Right lobe of liver (tissue), 6 donors: ENCODE measurements at regions not wholly inside any gene's neighbourhood (a gene's known extent, or its start where the extent isn't known, plus 50 kb on each side); places are given as distances from the start of the nearest gene placed in this dataset.

Experiments
- ATAC-seq, 4 donors: fragments of 200-7000 bp; cut with Tn5 transposase; one replicate each; pipeline ENCODE4 v1.9.1; 2020; ENCODE audit warnings: mild to moderate bottlenecking in 4 of 4, moderate library complexity in 4 of 4
- DNase-seq, 3 donors: peaks; one replicate each; pipeline ENCODE4 v3.0.0-alpha.2; 2020
- H3K27ac ChIP-seq, 3 donors: fragments of 200-600 bp; one replicate each; pipeline ENCODE4 v1.8.0; 2022
- H3K27me3 ChIP-seq, 2 donors: fragments of 200-600 bp; one replicate each; pipeline ENCODE4 v1.8.0; 2022
- H3K36me3 ChIP-seq, 4 donors: fragments of 200-600 bp; sonication (generic) in 1 of 4; one replicate each; pipeline versions ENCODE4 v1.5.1 to v1.8.0; 2017 to 2022; ENCODE audit warnings: control low read depth in 1 of 4
- H3K4me1 ChIP-seq, 4 donors: fragments of 200-600 bp; sonication (generic) in 1 of 4; one replicate each; pipeline versions ENCODE4 v1.5.1 to v1.8.0; 2017 to 2022; ENCODE audit warnings: control low read depth in 1 of 4
- H3K4me3 ChIP-seq, 3 donors: fragments of 200-600 bp; one replicate each; pipeline ENCODE4 v1.8.0; 2022
- H3K9me3 ChIP-seq, 4 donors: fragments of 200-600 bp; sonication (generic) in 1 of 4; one replicate each; pipeline versions ENCODE4 v1.5.1 to v1.8.0; 2017 to 2022; ENCODE audit warnings: control low read depth in 1 of 4
- CTCF ChIP-seq, 4 donors: fragments of 200-600 bp in 3 of 4; fragments of 450-650 bp in 1 of 4; IDR thresholded peaks; one replicate each; pipeline versions ENCODE4 v1.5.1 to v1.8.0; 2016 to 2022; ENCODE audit warnings: antibody characterized with exemption in 4 of 4, mild to moderate bottlenecking in 2 of 4
- POLR2A ChIP-seq: fragments of 450-650 bp; IDR thresholded peaks from one replicate; pipeline ENCODE4 v1.6.1; 2017; ENCODE audit warnings: antibody characterized with exemption, mild to moderate bottlenecking
- WGBS: methylation state at CpG from one replicate; pipeline ENCODE4 v1.1.6; 2018; ENCODE audit warnings: low coverage, low lambda C conversion rate; ENCODE audit not compliant: insufficient coverage; ENCODE audit errors: missing lambda C conversion rate; 5-methylcytosine and 5-hydroxymethylcytosine counted together
- intact Hi-C, 2 donors: fragments of 100-400 bp; cut with DNase I; formaldehyde crosslinking; loops; one replicate each; pipeline versions ENCODE4 v1.11.2 to v1.14.1; 2022
- small RNA-seq, 2 experiments: library from RNA; depleted of rRNA; stranded (forward); fragments of <200 nt; gene quantifications; one replicate each; pipeline ENCODE3, GENCODE V24; 2016
- donor health status: DM: no; HTN: yes; CAD: no.
- donor health status: DM: no; HTN: no; CAD: no.
- donor health status: DM: no; HTN: no; CAD: no.
- donor health status: DM: no; HTN: yes; CAD: no.
- donor health status: DM: no; HTN: yes; CAD: no.

GRCh38 chr5:69039829-69040228 is 54.0 kb upstream of the SLC30A5 start:
- Histone ChIP-seq H3K27ac (no peak overlapping the region), H3K4me1 (peaks cover 0 to 3% (median 0%) of the 10 kb centered on the region in 4 donors), H3K36me3 (no peaks in the 10 kb centered on the region), H3K27me3 (no peaks in the 10 kb centered on the region), H3K9me3 (no peaks in the 10 kb centered on the region), H3K4me3 (no peak overlapping the region)
- ATAC-seq = no peak
- TF ChIP-seq POLR2A = no peak
- TF ChIP-seq CTCF (IDR thresholded peaks at IDR 0.05) = no peak
- DNase-seq = no peak
- intact Hi-C loops = no loop called here

GRCh38 chr5:69042500-69042899 is 51.3 kb upstream of the SLC30A5 start:
- Histone ChIP-seq H3K27ac (peak overlapping the region in 1 of 3 donors; percentile 70), H3K27me3 (no peaks in the 10 kb centered on the region), H3K36me3 (no peaks in the 10 kb centered on the region), H3K9me3 (no peaks in the 10 kb centered on the region), H3K4me3 (peak overlapping the region in 1 of 3 donors; percentile 63), H3K4me1 (peaks cover 0 to 3% (median 0%) of the 10 kb centered on the region in 4 donors)
- 8% methylated on average over 2 of the region's 2 CpGs for WGBS
- no peak for DNase-seq
- TF ChIP-seq CTCF (IDR thresholded peaks at IDR 0.05) = no peak
- no peak for TF ChIP-seq POLR2A
- intact Hi-C loops = no loop called here
- no peak for ATAC-seq

- ATAC-seq = peak; percentile 91 to 94 (median 92)
- Histone ChIP-seq H3K27ac (peak overlapping the region; percentile 66 to 84 (median 70)), H3K27me3 (no peaks in the 10 kb centered on the region), H3K4me3 (peak overlapping the region; percentile 43 to 63 (median 53)), H3K36me3 (no peaks in the 10 kb centered on the region), H3K4me1 (peaks cover 0 to 3% (median 0%) of the 10 kb centered on the region in 4 donors), H3K9me3 (no peaks in the 10 kb centered on the region)
- WGBS = 2% methylated on average over 19 of the region's 19 CpGs
- TF ChIP-seq CTCF (IDR thresholded peaks at IDR 0.05) (peak; percentile 87 to 96 (median 90)), POLR2A (peak; percentile 16)
- peak in 2 of 3 donors; percentile 31 to 78 for DNase-seq
- intact Hi-C loops = no loop called here
Observed at GRCh38 chr5:69042915-69043654, 50.7 kb upstream of the SLC30A5 start.

- 4% methylated on average over 2 of the region's 2 CpGs for WGBS
- TF ChIP-seq POLR2A (no peak), CTCF (IDR thresholded peaks at IDR 0.05) (no peak)
- H3K36me3 ChIP-seq = no peaks in the 10 kb centered on the region
- ATAC-seq (peak; percentile 55 to 71 (median 58)), DNase-seq (no peak)
- intact Hi-C loops = no loop called here
- H3K27ac ChIP-seq = peak overlapping the region; percentile 66 to 84 (median 70)
- no peaks in the 10 kb centered on the region for H3K27me3 ChIP-seq
- peak overlapping the region; percentile 43 to 63 (median 53) for H3K4me3 ChIP-seq
- H3K9me3 ChIP-seq = no peaks in the 10 kb centered on the region
- H3K4me1 ChIP-seq = peaks cover 0 to 3% (median 0%) of the 10 kb centered on the region in 4 donors
Observed at GRCh38 chr5:69043655-69043996, 50.2 kb upstream of the SLC30A5 start.

Small RNAs in the stretch of these regions (small RNA-seq; reads per million reads assigned to genes)
- 0 reads per million in 2 experiments for gene RF00096
- gene RN7SKP251 = 0 reads per million in 2 experiments
- 0 reads per million in 2 experiments for gene VWA8P1
